ENCODE measurements at regions not wholly inside any gene's neighbourhood (a gene's known extent, or its start where the extent isn't known, plus 50 kb on each side); places are given as distances from the start of the nearest gene placed in this dataset.

- no peaks in the 10 kb centered on the region for H3K79me2 ChIP-seq (ENCODE audit: control insufficient read depth, insufficient read depth, low read length)
- no TSS peak for BruUV-seq (replicated peaks)
- no peak for TF ChIP-seq ZNF384 (IDR thresholded peaks at IDR 0.05; ENCODE audit: borderline replicate concordance, low read depth, low read length)
- TF ChIP-seq SMAD1 (IDR thresholded peaks at IDR 0.05; ENCODE audit: low read depth, partially characterized antibody), result no peak
- TF ChIP-seq SMAD5 (IDR thresholded peaks at IDR 0.05; ENCODE audit: low read depth), result no peak
- TF ChIP-seq YBX1 (IDR thresholded peaks at IDR 0.05), result no peak
- TF ChIP-seq HCFC1 (IDR thresholded peaks at IDR 0.05; ENCODE audit: low read length), result no peak
- no peak for TF ChIP-seq MYB (IDR thresholded peaks at IDR 0.05; ENCODE audit: borderline replicate concordance, low read depth, low read length)
- TF ChIP-seq FOXK2 (IDR thresholded peaks at IDR 0.05), result no peak
- TF ChIP-seq ZZZ3 (IDR thresholded peaks at IDR 0.05; ENCODE audit: control insufficient read depth, insufficient read length, low read depth), result no peak
- TF ChIP-seq E2F8 (IDR thresholded peaks at IDR 0.05; ENCODE audit: low read depth, partially characterized antibody), result no peak
- no peak for TF ChIP-seq EGR1 (IDR thresholded peaks at IDR 0.05; ENCODE audit: borderline replicate concordance in 1 of 2, low read depth in 2 of 2, low read length in 2 of 2)
- TF ChIP-seq SRF (IDR thresholded peaks at IDR 0.05; ENCODE audit: low read depth in 2 of 2, low read length in 2 of 2), result no peak
- H3K27me3 ChIP-seq (replicated peaks in 1 of 2; ENCODE audit: control insufficient read depth in 2 of 2, insufficient read depth in 2 of 2, low read length in 1 of 2), result no peaks in the 10 kb centered on the region
- no peaks in the 10 kb centered on the region for H3K36me3 ChIP-seq (ENCODE audit: control insufficient read depth in 2 of 2, insufficient read depth in 2 of 2, low read length in 1 of 2)
- H2AFZ ChIP-seq (ENCODE audit: control insufficient read depth, low read depth, low read length), result no peak overlapping the region
- no peak overlapping the region for H3K27ac ChIP-seq (ENCODE audit: control insufficient read depth, insufficient read depth)
- no peak overlapping the region for H3K9ac ChIP-seq (ENCODE audit: control insufficient read depth, insufficient read depth, low read length)
- DNase-seq (ENCODE audit: low read depth, low spot score) (no peak), ATAC-seq (no peak), FAIRE-seq (no peak)
- H3K4me1 ChIP-seq (ENCODE audit: control insufficient read depth, insufficient read depth, low read length), result no peaks in the 10 kb centered on the region
- ChIA-PET CTCF (no interaction called here), SMC1A (ENCODE audit: uncharacterized antibody, unreplicated experiment) (interaction anchor here (0.5 to 1.4 kb wide), 2 partner anchors 15 to 385 kb away, joined by 3 to 4 read pairs; no protein-coding TSS in a partner anchor), POLR2A (no interaction called here), RAD21 (ENCODE audit: unreplicated experiment) (no interaction called here)
- WGBS (ENCODE audit: insufficient coverage, insufficient replicate concordance, low lambda C conversion rate, missing lambda C conversion rate), result 0% methylated on average over 2 of the region's 2 CpGs
- no peak overlapping the region for H3K4me2 ChIP-seq (ENCODE audit: control insufficient read depth, insufficient read depth)
- intact Hi-C loops (cut with micrococcal nuclease; ENCODE audit: unreplicated experiment) (no loop called here), in situ Hi-C loops (cut with MboI) (no loop called here)
- no peak overlapping the region for H3K4me3 ChIP-seq
- no peaks in the 10 kb centered on the region for H3K9me3 ChIP-seq (replicated peaks; ENCODE audit: control insufficient read depth, insufficient read depth, low read length)
- no peaks in the 10 kb centered on the region for H4K20me1 ChIP-seq (ENCODE audit: control insufficient read depth, insufficient read depth)
Measured at GRCh38 chr10:36946598-36946997, 178.8 kb upstream of the ANKRD30A start.
